SK-N-SH treated with all-trans-retinoic acid at 6 μM for 48 hours (cell line): ENCODE measurements at regions not wholly inside any gene's neighbourhood (a gene's known extent, or its start where the extent isn't known, plus 50 kb on each side); places are given as distances from the start of the nearest gene placed in this dataset.

Experiments used
- ATAC-seq: fragments of 200-7000 bp; cut with Tn5 transposase; 3 replicates; pipeline ENCODE4 v1.9.1; 2020; ENCODE audit warnings: mild to moderate bottlenecking, moderate library complexity
- BACH2 ChIP-seq: fragments of 250-450 bp; sonication (Bioruptor Pico); IDR thresholded peaks from 2 replicates; pipeline ENCODE4 v1.9.0; 2021; ENCODE audit warnings: mild to moderate bottlenecking, borderline replicate concordance
- CSDC2 ChIP-seq: fragments of 250-450 bp; sonication (Bioruptor Pico); IDR thresholded peaks from 2 replicates; pipeline ENCODE4 v1.5.0; 2020; ENCODE audit warnings: mild to moderate bottlenecking, moderate library complexity
- ESRRG ChIP-seq: fragments of 250-450 bp; sonication (Bioruptor Pico); IDR thresholded peaks from 2 replicates; pipeline ENCODE4 v1.6.1; 2021; ENCODE audit warnings: mild to moderate bottlenecking
- GLIS3 ChIP-seq: fragments of 250-450 bp; sonication (Bioruptor Pico); IDR thresholded peaks from 2 replicates; pipeline ENCODE4 v1.5.0; 2020; ENCODE audit warnings: mild to moderate bottlenecking, moderate library complexity
- ISL1 ChIP-seq: fragments of 250-450 bp; sonication (Bioruptor Pico); IDR thresholded peaks from 2 replicates; pipeline ENCODE4 v2.1.2; 2022; ENCODE audit warnings: mild to moderate bottlenecking, moderate library complexity
- OSR1 ChIP-seq: fragments of 250-450 bp; sonication (Bioruptor Pico); IDR thresholded peaks from 2 replicates; pipeline ENCODE4 v1.8.0; 2022; ENCODE audit warnings: moderate library complexity, mild to moderate bottlenecking, inconsistent platforms
- PPARA ChIP-seq: fragments of 250-450 bp; sonication (Bioruptor Pico); IDR thresholded peaks from 2 replicates; pipeline ENCODE4 v1.5.0; 2020; ENCODE audit warnings: mild to moderate bottlenecking, borderline replicate concordance
- RARB ChIP-seq: fragments of 250-450 bp; sonication (Bioruptor Pico); IDR thresholded peaks from 2 replicates; pipeline ENCODE4 v1.8.0; 2021; ENCODE audit warnings: mild to moderate bottlenecking, moderate library complexity
- SNAI2 ChIP-seq: fragments of 250-450 bp; sonication (Bioruptor Pico); IDR thresholded peaks from 2 replicates; pipeline ENCODE4 v1.5.0; 2020; ENCODE audit warnings: mild to moderate bottlenecking, moderate library complexity
- TCF4 ChIP-seq: fragments of 250-450 bp; sonication (Bioruptor Pico); IDR thresholded peaks from 2 replicates; pipeline ENCODE4 v1.8.0; 2021; ENCODE audit warnings: mild to moderate bottlenecking, moderate library complexity, borderline replicate concordance
- TOX ChIP-seq: fragments of 250-450 bp; sonication (Bioruptor Pico); IDR thresholded peaks from 2 replicates; pipeline ENCODE4 v1.8.0; 2021; ENCODE audit warnings: mild to moderate bottlenecking, moderate library complexity, borderline replicate concordance
- ZC3H10 ChIP-seq: fragments of 250-450 bp; sonication (Bioruptor Pico); IDR thresholded peaks from 2 replicates; pipeline ENCODE4 v1.5.1; 2021; ENCODE audit warnings: mild to moderate bottlenecking, moderate library complexity
- ZFP3 ChIP-seq: fragments of 250-450 bp; sonication (Bioruptor Pico); IDR thresholded peaks from 2 replicates; pipeline ENCODE4 v1.5.0; 2020; ENCODE audit warnings: mild to moderate bottlenecking, moderate library complexity
- ZFP30 ChIP-seq: fragments of 450-650 bp; formaldehyde crosslinking; IDR thresholded peaks from 2 replicates; pipeline ENCODE4 v1.5.0; 2022; ENCODE audit warnings: mild to moderate bottlenecking, moderate library complexity
- ZNF565 ChIP-seq: fragments of 450-650 bp; formaldehyde crosslinking; conservative IDR thresholded peaks from 2 replicates; pipeline ENCODE4 v1.5.0; 2020; ENCODE audit warnings: low read depth, mild to moderate bottlenecking, moderate library complexity
- ZNF70 ChIP-seq: fragments of 450-650 bp; formaldehyde crosslinking; IDR thresholded peaks from 2 replicates; pipeline ENCODE4 v1.5.0; 2020; ENCODE audit warnings: mild to moderate bottlenecking, moderate library complexity
- ZNF8 ChIP-seq: fragments of 450-650 bp; formaldehyde crosslinking; IDR thresholded peaks from 2 replicates; pipeline ENCODE4 v1.5.0; 2020; ENCODE audit warnings: mild to moderate bottlenecking, moderate library complexity
- TF ChIP-seq, protein P1 (sequence below): fragments of 250-450 bp; sonication (Bioruptor Pico); IDR thresholded peaks from 2 replicates; pipeline ENCODE4 v1.8.0; 2021; ENCODE audit warnings: low read depth, mild to moderate bottlenecking, moderate library complexity, borderline replicate concordance
- TF ChIP-seq, protein P2 (sequence below): fragments of 250-450 bp; sonication (Bioruptor Pico); IDR thresholded peaks from 2 replicates; pipeline ENCODE4 v1.8.0; 2020; ENCODE audit warnings: mild to moderate bottlenecking, moderate library complexity, borderline replicate concordance
- TF ChIP-seq, protein P3 (sequence below): fragments of 250-450 bp; sonication (Bioruptor Pico); IDR thresholded peaks from 2 replicates; pipeline ENCODE4 v1.5.1; 2020; ENCODE audit warnings: low read depth, mild to moderate bottlenecking, moderate library complexity
- TF ChIP-seq, protein P4 (sequence below): fragments of 250-450 bp; sonication (Bioruptor Pico); IDR thresholded peaks from 2 replicates; pipeline ENCODE4 v1.5.0; 2020; ENCODE audit warnings: mild to moderate bottlenecking, moderate library complexity
- TF ChIP-seq, protein P5 (sequence below): fragments of 250-450 bp; sonication (Bioruptor Pico); IDR thresholded peaks from 2 replicates; pipeline ENCODE4 v1.5.1; 2021; ENCODE audit warnings: mild to moderate bottlenecking, moderate library complexity

DNA sequence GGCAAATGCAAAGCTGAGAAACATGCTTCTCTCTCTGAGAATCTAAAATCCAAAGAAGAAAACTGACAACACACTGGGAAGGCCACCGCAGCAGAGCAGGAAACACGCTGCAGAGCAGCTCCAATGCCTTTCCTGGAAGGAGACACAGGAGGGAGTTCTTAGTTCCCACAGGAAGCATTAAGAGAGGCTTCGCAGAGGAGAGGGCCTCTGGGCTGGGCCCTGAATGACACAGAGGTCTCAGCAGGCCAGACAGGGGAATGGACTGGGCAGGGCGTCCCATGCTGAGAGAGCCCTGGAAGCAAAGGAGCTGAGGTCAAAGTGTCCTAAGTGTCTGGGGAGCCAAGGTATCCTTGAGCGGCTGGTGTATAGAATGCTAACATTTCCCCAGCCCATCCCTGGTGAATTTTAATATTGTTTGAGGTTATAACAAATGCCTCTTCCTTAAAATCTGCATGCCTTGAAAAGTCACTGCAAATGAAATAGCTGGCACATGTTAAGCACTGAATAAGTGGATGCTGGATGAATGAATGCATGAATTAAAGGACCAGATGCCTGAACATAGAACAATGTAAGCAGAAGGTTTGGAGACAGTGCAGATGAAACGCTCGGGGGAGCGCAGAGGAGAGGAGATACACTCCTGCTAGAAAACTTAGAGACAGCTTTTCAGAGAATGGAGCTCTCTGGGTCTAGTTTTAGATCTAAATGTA lies 110.0 kb upstream of the SYNDIG1 start:
- TF ChIP-seq BACH2 (no peak), TCF4 (CRISPR knock-in tag) (no peak), GLIS3 (CRISPR knock-in tag) (no peak), ZNF70 (CRISPR knock-in tag) (no peak)
- TF ChIP-seq, all 23 proteins: peak for 0
- no peak for ATAC-seq

DNA sequence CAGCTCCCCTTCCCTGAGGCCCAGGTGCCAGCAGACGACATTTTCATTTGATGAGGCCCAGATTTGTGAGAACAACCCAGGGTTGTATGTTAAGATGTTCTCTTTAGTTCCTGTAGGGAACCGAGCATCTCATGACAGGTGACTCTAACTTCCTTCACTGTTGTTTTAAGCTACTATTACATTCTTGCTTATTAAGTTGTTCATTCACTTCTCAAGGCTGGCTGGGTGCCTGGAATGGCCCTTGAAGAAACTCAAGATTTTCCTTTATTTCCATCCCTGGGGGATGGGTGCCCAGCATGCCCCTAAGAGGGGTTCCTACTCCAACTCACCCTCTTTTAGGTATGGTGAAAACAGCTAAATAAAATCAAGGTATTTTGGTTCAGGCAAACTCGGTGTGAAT lies 111.5 kb upstream of the SYNDIG1 start:
- TF ChIP-seq SNAI2 (CRISPR knock-in tag) (no peak), CSDC2 (CRISPR knock-in tag) (no peak), ZFP30 (CRISPR knock-in tag) (no peak), PPARA (CRISPR knock-in tag) (no peak), ZNF70 (CRISPR knock-in tag) (no peak), ZNF8 (no peak), BACH2 (no peak), TCF4 (CRISPR knock-in tag) (no peak), ZNF565 (CRISPR knock-in tag) (no peak), ZFP3 (CRISPR knock-in tag) (no peak), OSR1 (CRISPR knock-in tag) (no peak)
- TF ChIP-seq, protein P1, sequence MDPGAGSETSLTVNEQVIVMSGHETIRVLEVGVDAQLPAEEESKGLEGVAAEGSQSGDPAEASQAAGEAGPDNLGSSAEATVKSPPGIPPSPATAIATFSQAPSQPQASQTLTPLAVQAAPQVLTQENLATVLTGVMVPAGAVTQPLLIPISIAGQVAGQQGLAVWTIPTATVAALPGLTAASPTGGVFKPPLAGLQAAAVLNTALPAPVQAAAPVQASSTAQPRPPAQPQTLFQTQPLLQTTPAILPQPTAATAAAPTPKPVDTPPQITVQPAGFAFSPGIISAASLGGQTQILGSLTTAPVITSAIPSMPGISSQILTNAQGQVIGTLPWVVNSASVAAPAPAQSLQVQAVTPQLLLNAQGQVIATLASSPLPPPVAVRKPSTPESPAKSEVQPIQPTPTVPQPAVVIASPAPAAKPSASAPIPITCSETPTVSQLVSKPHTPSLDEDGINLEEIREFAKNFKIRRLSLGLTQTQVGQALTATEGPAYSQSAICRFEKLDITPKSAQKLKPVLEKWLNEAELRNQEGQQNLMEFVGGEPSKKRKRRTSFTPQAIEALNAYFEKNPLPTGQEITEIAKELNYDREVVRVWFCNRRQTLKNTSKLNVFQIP (CRISPR knock-in tag): no peak
- TF ChIP-seq, protein P2, sequence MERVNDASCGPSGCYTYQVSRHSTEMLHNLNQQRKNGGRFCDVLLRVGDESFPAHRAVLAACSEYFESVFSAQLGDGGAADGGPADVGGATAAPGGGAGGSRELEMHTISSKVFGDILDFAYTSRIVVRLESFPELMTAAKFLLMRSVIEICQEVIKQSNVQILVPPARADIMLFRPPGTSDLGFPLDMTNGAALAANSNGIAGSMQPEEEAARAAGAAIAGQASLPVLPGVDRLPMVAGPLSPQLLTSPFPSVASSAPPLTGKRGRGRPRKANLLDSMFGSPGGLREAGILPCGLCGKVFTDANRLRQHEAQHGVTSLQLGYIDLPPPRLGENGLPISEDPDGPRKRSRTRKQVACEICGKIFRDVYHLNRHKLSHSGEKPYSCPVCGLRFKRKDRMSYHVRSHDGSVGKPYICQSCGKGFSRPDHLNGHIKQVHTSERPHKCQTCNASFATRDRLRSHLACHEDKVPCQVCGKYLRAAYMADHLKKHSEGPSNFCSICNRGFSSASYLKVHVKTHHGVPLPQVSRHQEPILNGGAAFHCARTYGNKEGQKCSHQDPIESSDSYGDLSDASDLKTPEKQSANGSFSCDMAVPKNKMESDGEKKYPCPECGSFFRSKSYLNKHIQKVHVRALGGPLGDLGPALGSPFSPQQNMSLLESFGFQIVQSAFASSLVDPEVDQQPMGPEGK: no peak
- TF ChIP-seq, protein P3, sequence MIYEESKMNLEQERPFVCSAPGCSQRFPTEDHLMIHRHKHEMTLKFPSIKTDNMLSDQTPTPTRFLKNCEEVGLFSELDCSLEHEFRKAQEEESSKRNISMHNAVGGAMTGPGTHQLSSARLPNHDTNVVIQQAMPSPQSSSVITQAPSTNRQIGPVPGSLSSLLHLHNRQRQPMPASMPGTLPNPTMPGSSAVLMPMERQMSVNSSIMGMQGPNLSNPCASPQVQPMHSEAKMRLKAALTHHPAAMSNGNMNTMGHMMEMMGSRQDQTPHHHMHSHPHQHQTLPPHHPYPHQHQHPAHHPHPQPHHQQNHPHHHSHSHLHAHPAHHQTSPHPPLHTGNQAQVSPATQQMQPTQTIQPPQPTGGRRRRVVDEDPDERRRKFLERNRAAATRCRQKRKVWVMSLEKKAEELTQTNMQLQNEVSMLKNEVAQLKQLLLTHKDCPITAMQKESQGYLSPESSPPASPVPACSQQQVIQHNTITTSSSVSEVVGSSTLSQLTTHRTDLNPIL (CRISPR knock-in tag): no peak
- ATAC-seq: no peak

DNA sequence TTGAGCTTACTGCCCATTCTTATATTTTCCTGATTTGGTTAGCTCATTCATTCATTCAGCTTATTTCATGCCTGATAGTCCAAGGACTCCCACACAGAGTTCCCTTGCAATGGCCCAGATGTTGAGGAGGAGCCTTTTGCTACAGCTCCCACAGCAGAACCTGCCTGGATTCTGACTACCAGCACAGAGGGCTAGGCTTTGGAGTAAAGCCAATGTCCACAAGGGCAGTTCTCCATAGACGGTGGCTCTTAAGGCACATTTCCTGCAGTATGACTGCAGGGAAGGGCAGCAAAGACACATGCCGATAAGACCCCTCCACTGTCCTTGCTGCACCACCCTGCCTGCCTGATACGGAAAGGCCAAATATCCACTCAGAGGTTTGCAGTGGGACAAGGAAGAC lies 112.3 kb upstream of the SYNDIG1 start:
- TF ChIP-seq, protein P4, sequence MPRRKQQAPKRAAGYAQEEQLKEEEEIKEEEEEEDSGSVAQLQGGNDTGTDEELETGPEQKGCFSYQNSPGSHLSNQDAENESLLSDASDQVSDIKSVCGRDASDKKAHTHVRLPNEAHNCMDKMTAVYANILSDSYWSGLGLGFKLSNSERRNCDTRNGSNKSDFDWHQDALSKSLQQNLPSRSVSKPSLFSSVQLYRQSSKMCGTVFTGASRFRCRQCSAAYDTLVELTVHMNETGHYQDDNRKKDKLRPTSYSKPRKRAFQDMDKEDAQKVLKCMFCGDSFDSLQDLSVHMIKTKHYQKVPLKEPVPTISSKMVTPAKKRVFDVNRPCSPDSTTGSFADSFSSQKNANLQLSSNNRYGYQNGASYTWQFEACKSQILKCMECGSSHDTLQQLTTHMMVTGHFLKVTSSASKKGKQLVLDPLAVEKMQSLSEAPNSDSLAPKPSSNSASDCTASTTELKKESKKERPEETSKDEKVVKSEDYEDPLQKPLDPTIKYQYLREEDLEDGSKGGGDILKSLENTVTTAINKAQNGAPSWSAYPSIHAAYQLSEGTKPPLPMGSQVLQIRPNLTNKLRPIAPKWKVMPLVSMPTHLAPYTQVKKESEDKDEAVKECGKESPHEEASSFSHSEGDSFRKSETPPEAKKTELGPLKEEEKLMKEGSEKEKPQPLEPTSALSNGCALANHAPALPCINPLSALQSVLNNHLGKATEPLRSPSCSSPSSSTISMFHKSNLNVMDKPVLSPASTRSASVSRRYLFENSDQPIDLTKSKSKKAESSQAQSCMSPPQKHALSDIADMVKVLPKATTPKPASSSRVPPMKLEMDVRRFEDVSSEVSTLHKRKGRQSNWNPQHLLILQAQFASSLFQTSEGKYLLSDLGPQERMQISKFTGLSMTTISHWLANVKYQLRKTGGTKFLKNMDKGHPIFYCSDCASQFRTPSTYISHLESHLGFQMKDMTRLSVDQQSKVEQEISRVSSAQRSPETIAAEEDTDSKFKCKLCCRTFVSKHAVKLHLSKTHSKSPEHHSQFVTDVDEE: no peak
- no peak for TF ChIP-seq OSR1 (CRISPR knock-in tag)
- no peak for TF ChIP-seq ISL1 (CRISPR knock-in tag)
- TF ChIP-seq ZC3H10: no peak
- TF ChIP-seq, protein P5, sequence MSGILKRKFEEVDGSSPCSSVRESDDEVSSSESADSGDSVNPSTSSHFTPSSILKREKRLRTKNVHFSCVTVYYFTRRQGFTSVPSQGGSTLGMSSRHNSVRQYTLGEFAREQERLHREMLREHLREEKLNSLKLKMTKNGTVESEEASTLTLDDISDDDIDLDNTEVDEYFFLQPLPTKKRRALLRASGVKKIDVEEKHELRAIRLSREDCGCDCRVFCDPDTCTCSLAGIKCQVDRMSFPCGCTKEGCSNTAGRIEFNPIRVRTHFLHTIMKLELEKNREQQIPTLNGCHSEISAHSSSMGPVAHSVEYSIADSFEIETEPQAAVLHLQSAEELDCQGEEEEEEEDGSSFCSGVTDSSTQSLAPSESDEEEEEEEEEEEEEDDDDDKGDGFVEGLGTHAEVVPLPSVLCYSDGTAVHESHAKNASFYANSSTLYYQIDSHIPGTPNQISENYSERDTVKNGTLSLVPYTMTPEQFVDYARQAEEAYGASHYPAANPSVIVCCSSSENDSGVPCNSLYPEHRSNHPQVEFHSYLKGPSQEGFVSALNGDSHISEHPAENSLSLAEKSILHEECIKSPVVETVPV (CRISPR knock-in tag): no peak
- TF ChIP-seq CSDC2 (CRISPR knock-in tag): no peak
- no peak for TF ChIP-seq ZNF8
- no peak for TF ChIP-seq ESRRG (CRISPR knock-in tag)
- no peak for TF ChIP-seq SNAI2 (CRISPR knock-in tag)
- no peak for TF ChIP-seq RARB
- no peak for TF ChIP-seq TOX (CRISPR knock-in tag)
- TF ChIP-seq, all 23 proteins: peak for 0
- no peak for ATAC-seq
